ENCODE measurements at regions not wholly inside any gene's neighbourhood (a gene's known extent, or its start where the extent isn't known, plus 50 kb on each side); places are given as distances from the start of the nearest gene placed in this dataset.

DNA sequence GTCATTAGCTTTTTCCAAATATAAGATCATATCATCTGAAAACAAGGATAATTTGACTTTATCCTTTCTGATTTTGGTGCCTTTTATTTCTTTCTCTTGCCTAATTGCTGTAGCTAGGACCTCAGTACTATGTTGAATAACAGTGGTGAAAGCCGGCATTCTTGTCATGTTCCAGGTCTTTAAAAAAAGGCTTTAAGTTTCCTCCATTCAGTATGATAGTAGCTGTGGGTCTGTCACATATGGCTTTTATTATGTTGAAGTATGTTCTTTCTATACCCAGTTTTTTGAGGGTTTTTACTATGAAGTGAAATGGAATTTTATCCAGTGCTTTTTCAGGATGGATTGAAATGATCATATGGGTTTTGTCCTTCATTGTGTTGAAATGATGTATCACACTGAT lies 115.8 kb downstream of the DUSP10 start:
- ChIA-PET POLR2A (no interaction called here), CTCF (no interaction called here)
- no peaks in the 10 kb centered on the region for H3K9me1 ChIP-seq (replicated peaks; ENCODE audit: control insufficient read depth, extremely low read depth, insufficient read depth, low read length)
- no peak for TF ChIP-seq POLR2AphosphoS5 (IDR thresholded peaks at IDR 0.05; ENCODE audit: insufficient read depth, low read depth, low read length)
- TF ChIP-seq, protein P1, sequence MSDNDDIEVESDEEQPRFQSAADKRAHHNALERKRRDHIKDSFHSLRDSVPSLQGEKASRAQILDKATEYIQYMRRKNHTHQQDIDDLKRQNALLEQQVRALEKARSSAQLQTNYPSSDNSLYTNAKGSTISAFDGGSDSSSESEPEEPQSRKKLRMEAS (IDR thresholded peaks at IDR 0.05; ENCODE audit: insufficient read depth, insufficient read length), result no peak
- TF ChIP-seq POLR2A (IDR thresholded peaks at IDR 0.05; ENCODE audit: low read depth, low read length), result no peak
- no peak for TF ChIP-seq JUN (IDR thresholded peaks at IDR 0.05; ENCODE audit: borderline replicate concordance, insufficient read depth, insufficient read length, low read depth)
- no peak for TF ChIP-seq MYC (IDR thresholded peaks at IDR 0.05; ENCODE audit: low read depth, low read length)
- TF ChIP-seq EZH2 (IDR thresholded peaks at IDR 0.05; ENCODE audit: borderline replicate concordance, low read depth, low read length, severe bottlenecking), result no peak
- no peak for TF ChIP-seq FOS (IDR thresholded peaks at IDR 0.05; ENCODE audit: borderline replicate concordance, insufficient read depth, low read length)
- no peak for TF ChIP-seq GATA2 (IDR thresholded peaks at IDR 0.05; ENCODE audit: insufficient read depth, insufficient read length, low read depth, low read length)
- TF ChIP-seq, protein P2, sequence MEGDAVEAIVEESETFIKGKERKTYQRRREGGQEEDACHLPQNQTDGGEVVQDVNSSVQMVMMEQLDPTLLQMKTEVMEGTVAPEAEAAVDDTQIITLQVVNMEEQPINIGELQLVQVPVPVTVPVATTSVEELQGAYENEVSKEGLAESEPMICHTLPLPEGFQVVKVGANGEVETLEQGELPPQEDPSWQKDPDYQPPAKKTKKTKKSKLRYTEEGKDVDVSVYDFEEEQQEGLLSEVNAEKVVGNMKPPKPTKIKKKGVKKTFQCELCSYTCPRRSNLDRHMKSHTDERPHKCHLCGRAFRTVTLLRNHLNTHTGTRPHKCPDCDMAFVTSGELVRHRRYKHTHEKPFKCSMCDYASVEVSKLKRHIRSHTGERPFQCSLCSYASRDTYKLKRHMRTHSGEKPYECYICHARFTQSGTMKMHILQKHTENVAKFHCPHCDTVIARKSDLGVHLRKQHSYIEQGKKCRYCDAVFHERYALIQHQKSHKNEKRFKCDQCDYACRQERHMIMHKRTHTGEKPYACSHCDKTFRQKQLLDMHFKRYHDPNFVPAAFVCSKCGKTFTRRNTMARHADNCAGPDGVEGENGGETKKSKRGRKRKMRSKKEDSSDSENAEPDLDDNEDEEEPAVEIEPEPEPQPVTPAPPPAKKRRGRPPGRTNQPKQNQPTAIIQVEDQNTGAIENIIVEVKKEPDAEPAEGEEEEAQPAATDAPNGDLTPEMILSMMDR (IDR thresholded peaks at IDR 0.05; ENCODE audit: extremely low read depth in 1 of 2, insufficient read depth in 1 of 2, low read depth in 1 of 2, low read length in 2 of 2), result no peak
- BruUV-seq (replicated peaks), result no TSS peak
- intact Hi-C loops (cut with micrococcal nuclease), result no loop called here
- no peak overlapping the region for H2AFZ ChIP-seq (ENCODE audit: low read depth, low read length)
- H3K36me3 ChIP-seq (ENCODE audit: control insufficient read depth in 2 of 2, extremely low read depth in 1 of 2, insufficient read depth in 2 of 2, low read length in 2 of 2), result no peaks in the 10 kb centered on the region
- FAIRE-seq (no peak), DNase-seq (ENCODE audit: low read depth, low spot score) (no peak)
- no peaks in the 10 kb centered on the region for H3K27me3 ChIP-seq (ENCODE audit: control insufficient read depth in 2 of 2, insufficient read depth in 2 of 2, low read length in 2 of 2)
- no peak overlapping the region for H3K9ac ChIP-seq (replicated peaks; ENCODE audit: extremely low read depth, insufficient read depth, low read length)
- H3K4me3 ChIP-seq (replicated peaks in 1 of 3; ENCODE audit: insufficient read depth in 1 of 3, low read depth in 1 of 3, low read length in 3 of 3), result no peak overlapping the region
- no peak overlapping the region for H3K27ac ChIP-seq (ENCODE audit: insufficient read depth, low read depth, low read length)
- dilution Hi-C loops (cut with MboI; ENCODE audit: extremely low pct_ligation_motif_present, low sequenced_read_pairs), result no loop called here
- H3K4me1 ChIP-seq (ENCODE audit: control insufficient read depth, extremely low read depth, insufficient read depth, low read length), result no peaks in the 10 kb centered on the region
- no peak overlapping the region for H3K4me2 ChIP-seq (ENCODE audit: insufficient read depth, low read length)
- no peaks in the 10 kb centered on the region for H4K20me1 ChIP-seq (replicated peaks; ENCODE audit: control insufficient read depth, extremely low read depth, insufficient read depth, low read length)
- H3K79me2 ChIP-seq (ENCODE audit: control insufficient read depth, insufficient read depth, low read length), result no peaks in the 10 kb centered on the region
- no peaks in the 10 kb centered on the region for H3K9me3 ChIP-seq (replicated peaks; ENCODE audit: control insufficient read depth, insufficient read depth, low read length)
